ENCODE measurements at regions not wholly inside any gene's neighbourhood (a gene's known extent, or its start where the extent isn't known, plus 50 kb on each side); places are given as distances from the start of the nearest gene placed in this dataset.

DNA sequence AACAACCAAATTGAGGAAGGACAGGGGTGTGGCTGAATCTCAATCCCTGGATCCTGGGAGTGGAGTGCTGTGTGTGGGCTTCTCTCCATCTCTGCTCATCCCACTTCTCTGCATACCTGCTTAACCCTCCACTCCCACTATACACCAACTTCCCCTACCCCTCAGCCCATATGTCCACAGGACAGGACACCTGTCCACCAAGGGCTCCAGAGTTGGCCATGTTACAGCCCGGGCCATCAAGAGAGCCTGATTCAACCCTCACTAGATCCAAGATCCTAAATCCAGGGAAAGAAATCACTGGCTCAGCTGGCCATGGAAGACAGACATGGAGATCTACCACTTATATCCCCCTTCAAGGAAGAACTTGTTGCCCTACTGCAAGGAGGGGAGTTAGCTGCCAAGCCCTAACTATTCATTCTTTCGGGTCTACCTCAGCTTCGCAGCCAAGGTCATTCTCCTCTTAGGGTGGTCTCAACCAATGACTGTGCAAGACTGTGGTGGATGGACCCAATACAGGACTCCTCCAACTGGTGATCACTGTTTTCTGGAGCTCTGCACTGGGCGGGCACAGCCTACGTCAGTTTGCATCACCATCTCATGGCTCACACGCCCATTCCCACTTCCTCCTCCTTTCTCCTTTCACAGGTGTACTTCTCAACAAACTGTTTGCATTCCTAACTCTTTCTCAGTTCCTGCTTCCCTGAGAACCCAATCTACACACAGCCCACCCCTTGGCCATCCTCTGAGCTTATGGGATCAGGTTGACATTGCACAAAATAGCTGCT lies 53.7 kb upstream of the ZBTB43 start:
- H3K36me3 ChIP-seq: no peaks in the 10 kb centered on the region
- peaks cover 2% of the 10 kb centered on the region for H3K4me1 ChIP-seq (replicated peaks)
- peaks cover 2% of the 10 kb centered on the region for H3K27me3 ChIP-seq (replicated peaks; ENCODE audit: insufficient read depth)
- no peak for DNase-seq (ENCODE audit: low spot score)
- no peak for TF ChIP-seq POLR2AphosphoS5 (IDR thresholded peaks at IDR 0.05)
- TF ChIP-seq POLR2A (IDR thresholded peaks at IDR 0.05): no peak
- TF ChIP-seq, protein P1, sequence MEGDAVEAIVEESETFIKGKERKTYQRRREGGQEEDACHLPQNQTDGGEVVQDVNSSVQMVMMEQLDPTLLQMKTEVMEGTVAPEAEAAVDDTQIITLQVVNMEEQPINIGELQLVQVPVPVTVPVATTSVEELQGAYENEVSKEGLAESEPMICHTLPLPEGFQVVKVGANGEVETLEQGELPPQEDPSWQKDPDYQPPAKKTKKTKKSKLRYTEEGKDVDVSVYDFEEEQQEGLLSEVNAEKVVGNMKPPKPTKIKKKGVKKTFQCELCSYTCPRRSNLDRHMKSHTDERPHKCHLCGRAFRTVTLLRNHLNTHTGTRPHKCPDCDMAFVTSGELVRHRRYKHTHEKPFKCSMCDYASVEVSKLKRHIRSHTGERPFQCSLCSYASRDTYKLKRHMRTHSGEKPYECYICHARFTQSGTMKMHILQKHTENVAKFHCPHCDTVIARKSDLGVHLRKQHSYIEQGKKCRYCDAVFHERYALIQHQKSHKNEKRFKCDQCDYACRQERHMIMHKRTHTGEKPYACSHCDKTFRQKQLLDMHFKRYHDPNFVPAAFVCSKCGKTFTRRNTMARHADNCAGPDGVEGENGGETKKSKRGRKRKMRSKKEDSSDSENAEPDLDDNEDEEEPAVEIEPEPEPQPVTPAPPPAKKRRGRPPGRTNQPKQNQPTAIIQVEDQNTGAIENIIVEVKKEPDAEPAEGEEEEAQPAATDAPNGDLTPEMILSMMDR (IDR thresholded peaks at IDR 0.05): no peak
- H3K4me3 ChIP-seq: no peak overlapping the region
- H3K9me3 ChIP-seq: no peaks in the 10 kb centered on the region
- H3K27ac ChIP-seq: no peak overlapping the region
- intact Hi-C loops (cut with DNase I): no loop called here
- WGBS: 81% methylated on average over 6 of the region's 6 CpGs

DNA sequence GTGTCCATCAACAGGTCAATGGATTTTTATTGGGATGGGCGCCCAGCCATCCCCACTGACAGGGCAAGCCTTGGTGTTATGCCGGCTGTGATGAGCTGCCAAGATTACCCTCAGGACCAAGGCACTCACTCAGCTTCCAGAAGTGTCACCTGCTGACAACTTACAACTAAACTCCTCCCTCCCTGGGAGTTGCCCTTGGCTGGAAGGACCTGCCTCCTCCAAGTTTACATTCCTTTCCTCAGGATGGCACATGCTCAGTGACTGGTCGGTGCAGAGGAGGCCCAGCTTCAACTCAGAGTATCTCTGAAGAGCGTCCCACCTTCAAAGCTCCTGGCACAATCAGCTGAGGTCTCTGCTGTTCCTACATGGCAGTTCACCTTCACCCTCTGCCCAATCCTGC lies 52.5 kb upstream of the ZBTB43 start:
- Histone ChIP-seq H3K36me3 (no peaks in the 10 kb centered on the region), H3K9me3 (no peaks in the 10 kb centered on the region), H3K27ac (no peak overlapping the region), H3K4me3 (no peak overlapping the region), H3K4me1 (replicated peaks) (peaks cover 2% of the 10 kb centered on the region), H3K27me3 (replicated peaks; ENCODE audit: insufficient read depth) (peaks cover 2% of the 10 kb centered on the region)
- DNase-seq (ENCODE audit: low spot score): peak; percentile 12
- TF ChIP-seq POLR2AphosphoS5 (IDR thresholded peaks at IDR 0.05): peak; percentile 31
- TF ChIP-seq, protein P1 (IDR thresholded peaks at IDR 0.05): no peak
- WGBS: 37% methylated on average over 4 of the region's 4 CpGs
- intact Hi-C loops (cut with DNase I): no loop called here

DNA sequence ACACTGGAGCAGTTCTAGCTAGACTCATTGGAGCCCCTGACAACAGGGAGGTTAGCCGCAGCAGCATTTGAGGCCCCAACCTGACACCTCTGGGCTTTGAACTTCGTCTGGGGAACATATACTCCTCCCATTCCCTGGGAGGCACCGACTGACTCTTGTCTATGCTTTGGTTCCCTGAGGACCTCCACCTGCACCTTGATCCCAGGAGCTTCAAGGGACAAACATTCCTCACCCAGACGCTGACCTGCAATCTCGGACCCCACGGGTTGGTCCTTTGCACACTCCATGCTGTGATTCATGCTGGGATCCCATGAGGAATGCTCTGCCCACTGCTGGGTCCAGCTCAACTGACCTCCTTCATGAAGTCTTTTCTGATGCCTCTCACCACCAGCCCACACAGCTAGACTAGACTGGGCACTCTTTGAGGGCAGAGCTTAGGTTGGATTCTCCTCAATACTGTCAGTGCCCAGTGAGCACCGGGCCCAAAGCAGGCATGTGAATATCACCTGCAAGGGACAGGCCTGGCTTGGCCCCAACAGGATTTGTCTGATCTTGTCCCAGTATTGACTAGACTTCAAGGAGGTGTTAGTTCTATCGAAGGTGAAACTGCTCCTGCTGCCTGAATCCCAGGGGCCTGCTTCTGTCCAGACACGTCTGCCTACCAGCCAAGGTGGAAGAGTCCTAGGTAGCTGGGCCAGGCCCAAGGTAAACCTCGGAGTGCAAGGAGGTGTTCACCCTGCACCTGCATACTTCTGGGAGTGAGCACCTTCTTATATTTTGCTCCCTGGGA lies 51.8 kb upstream of the ZBTB43 start:
- no peak for TF ChIP-seq POLR2A (IDR thresholded peaks at IDR 0.05)
- TF ChIP-seq, protein P1 (IDR thresholded peaks at IDR 0.05): no peak
- TF ChIP-seq POLR2AphosphoS5 (IDR thresholded peaks at IDR 0.05): peak; percentile 73
- no peak overlapping the region for H3K27ac ChIP-seq
- no peaks in the 10 kb centered on the region for H3K36me3 ChIP-seq
- DNase-seq (ENCODE audit: low spot score): peak; percentile 81
- H3K27me3 ChIP-seq (replicated peaks; ENCODE audit: insufficient read depth): peaks cover 2% of the 10 kb centered on the region
- WGBS: 66% methylated on average over 10 of the region's 10 CpGs
- no peaks in the 10 kb centered on the region for H3K9me3 ChIP-seq
- intact Hi-C loops (cut with DNase I): no loop called here
- no peak overlapping the region for H3K4me3 ChIP-seq
- peaks cover 2% of the 10 kb centered on the region for H3K4me1 ChIP-seq (replicated peaks)

DNA sequence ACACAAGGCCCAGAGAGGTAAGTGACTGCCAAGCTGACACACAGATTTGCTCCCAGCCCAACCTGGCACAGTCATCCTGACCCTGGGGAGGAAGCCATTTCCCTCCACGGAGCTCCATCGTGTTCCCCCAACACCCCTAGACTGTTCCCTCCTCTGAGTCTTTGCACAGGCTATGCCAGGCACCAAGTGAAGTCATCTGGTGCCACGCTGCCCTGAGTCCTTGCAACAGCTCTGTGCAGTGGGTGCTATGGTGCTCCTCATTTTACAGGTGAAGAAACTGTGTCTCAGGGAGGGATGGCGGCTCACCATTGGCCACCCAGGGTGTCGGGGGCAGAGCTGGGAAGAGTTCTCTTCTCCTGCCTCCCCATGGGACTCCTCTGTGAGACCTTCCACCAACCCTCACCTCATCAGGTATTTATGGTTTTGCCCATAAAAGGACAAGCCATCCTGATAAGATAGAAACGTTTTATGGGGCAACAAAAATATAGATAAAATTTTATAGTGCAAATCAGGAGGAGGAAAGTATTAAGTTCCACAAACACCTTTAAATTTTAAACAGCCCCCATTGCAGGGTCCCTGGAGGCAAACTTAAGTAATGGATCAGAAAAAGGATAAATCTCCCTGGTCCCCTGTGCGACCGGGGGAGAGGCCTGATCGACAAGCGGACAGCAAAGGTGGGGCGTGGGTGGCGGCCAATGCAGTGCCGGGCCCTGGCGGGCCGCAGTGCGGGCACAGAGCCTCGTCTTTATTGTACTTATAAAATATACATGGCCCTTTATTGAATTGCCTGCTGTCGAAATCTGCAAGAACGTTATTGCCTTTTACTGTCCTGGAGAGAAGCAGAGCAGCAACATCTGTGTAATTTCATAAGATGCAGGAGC lies 50.2 kb upstream of the ZBTB43 start:
- TF ChIP-seq, protein P1 (IDR thresholded peaks at IDR 0.05): no peak
- no peak for TF ChIP-seq POLR2A (IDR thresholded peaks at IDR 0.05)
- TF ChIP-seq POLR2AphosphoS5 (IDR thresholded peaks at IDR 0.05): no peak
- Histone ChIP-seq H3K9me3 (no peaks in the 10 kb centered on the region), H3K4me3 (no peak overlapping the region), H3K27ac (no peak overlapping the region), H3K36me3 (no peaks in the 10 kb centered on the region), H3K27me3 (replicated peaks; ENCODE audit: insufficient read depth) (peaks cover 4% of the 10 kb centered on the region), H3K4me1 (replicated peaks) (peaks cover 2% of the 10 kb centered on the region)
- WGBS: 41% methylated on average over 19 of the region's 19 CpGs
- DNase-seq (ENCODE audit: low spot score): peak; percentile 23
- intact Hi-C loops (cut with DNase I): no loop called here

Data from prostate gland (tissue), 2 donors.